Nephron progenitor cell (in vitro differentiated cells): ENCODE measurements at regions not wholly inside any gene's neighbourhood (a gene's known extent, or its start where the extent isn't known, plus 50 kb on each side); places are given as distances from the start of the nearest gene placed in this dataset.

ENCODE experiments used
- DNase-seq: peaks from one replicate; pipeline ENCODE4 v3.0.0; 2021
- H3K27ac Mint-ChIP-seq: 2 replicates; pipeline ENCODE4 v1.8.0; 2021; ENCODE audit warnings: mild to moderate bottlenecking, moderate library complexity, mixed read lengths
- H3K27me3 Mint-ChIP-seq: 2 replicates; pipeline ENCODE4 v1.8.0; 2021; ENCODE audit warnings: mild to moderate bottlenecking, low read depth, mixed read lengths; ENCODE audit not compliant: poor library complexity
- H3K36me3 Mint-ChIP-seq: 2 replicates; pipeline ENCODE4 v1.8.0; 2021; ENCODE audit warnings: low read depth, mixed read lengths
- H3K4me1 Mint-ChIP-seq: 2 replicates; pipeline ENCODE4 v1.8.0; 2021; ENCODE audit warnings: mixed read lengths
- H3K4me3 Mint-ChIP-seq: 2 replicates; pipeline ENCODE4 v1.8.0; 2021; ENCODE audit warnings: mild to moderate bottlenecking, moderate library complexity, mixed read lengths
- H3K9me3 Mint-ChIP-seq: 2 replicates; pipeline ENCODE4 v1.8.0; 2021; ENCODE audit warnings: mild to moderate bottlenecking, moderate library complexity, mixed read lengths
- CTCF ChIP-seq: fragments of 200-600 bp; sonication (generic); IDR thresholded peaks from 2 replicates; pipeline ENCODE4 v1.5.0; 2021; ENCODE audit warnings: antibody characterized with exemption

- DNase-seq = no peak
- Mint-ChIP-seq H3K4me1 (peaks cover 46% of the 10 kb centered on the region), H3K9me3 (peaks cover under 1% of the 10 kb centered on the region), H3K36me3 (no peaks in the 10 kb centered on the region), H3K4me3 (no peak overlapping the region), H3K27me3 (peaks cover 11% of the 10 kb centered on the region), H3K27ac (no peak overlapping the region)
- TF ChIP-seq CTCF = no peak
Measured at GRCh38 chr10:47176903-47177868, 122.8 kb upstream of the GDF10 start.

GRCh38 chr10:47178537-47179290, 121.3 kb upstream of the GDF10 start:
- no peak overlapping the region for H3K27ac Mint-ChIP-seq
- H3K4me3 Mint-ChIP-seq = no peak overlapping the region
- H3K9me3 Mint-ChIP-seq = no peaks in the 10 kb centered on the region
- peaks cover 34% of the 10 kb centered on the region for H3K4me1 Mint-ChIP-seq
- no peaks in the 10 kb centered on the region for H3K36me3 Mint-ChIP-seq
- H3K27me3 Mint-ChIP-seq = peaks cover 11% of the 10 kb centered on the region
- TF ChIP-seq CTCF = no peak
- no peak for DNase-seq

GRCh38 chr10:47179291-47179647, 120.7 kb upstream of the GDF10 start:
- H3K27ac Mint-ChIP-seq = no peak overlapping the region
- H3K36me3 Mint-ChIP-seq = no peaks in the 10 kb centered on the region

GRCh38 chr10:47181052-47181849, 118.7 kb upstream of the GDF10 start:
- Mint-ChIP-seq H3K4me1 (peaks cover 9% of the 10 kb centered on the region), H3K27me3 (peaks cover 11% of the 10 kb centered on the region), H3K27ac (no peak overlapping the region), H3K4me3 (no peak overlapping the region), H3K9me3 (no peaks in the 10 kb centered on the region), H3K36me3 (no peaks in the 10 kb centered on the region)
- no peak for DNase-seq
- no peak for TF ChIP-seq CTCF

More at GRCh38 chr10:47179291-47179647, 120.7 kb upstream of the GDF10 start:
- Mint-ChIP-seq H3K4me3 (no peak overlapping the region), H3K27me3 (peaks cover 11% of the 10 kb centered on the region), H3K4me1 (peaks cover 29% of the 10 kb centered on the region), H3K9me3 (no peaks in the 10 kb centered on the region)
- TF ChIP-seq CTCF = no peak
- no peak for DNase-seq

GRCh38 chr10:47182934-47183703, 116.9 kb upstream of the GDF10 start:
- H3K27me3 Mint-ChIP-seq = peaks cover 6% of the 10 kb centered on the region
- H3K4me3 Mint-ChIP-seq = no peak overlapping the region
- H3K27ac Mint-ChIP-seq = no peak overlapping the region
- H3K36me3 Mint-ChIP-seq = no peaks in the 10 kb centered on the region
- H3K9me3 Mint-ChIP-seq = no peaks in the 10 kb centered on the region
- H3K4me1 Mint-ChIP-seq = no peaks in the 10 kb centered on the region
- TF ChIP-seq CTCF = no peak
- no peak for DNase-seq
